ENCODE measurements at regions not wholly inside any gene's neighbourhood (a gene's known extent, or its start where the extent isn't known, plus 50 kb on each side); places are given as distances from the start of the nearest gene placed in this dataset.

DNA sequence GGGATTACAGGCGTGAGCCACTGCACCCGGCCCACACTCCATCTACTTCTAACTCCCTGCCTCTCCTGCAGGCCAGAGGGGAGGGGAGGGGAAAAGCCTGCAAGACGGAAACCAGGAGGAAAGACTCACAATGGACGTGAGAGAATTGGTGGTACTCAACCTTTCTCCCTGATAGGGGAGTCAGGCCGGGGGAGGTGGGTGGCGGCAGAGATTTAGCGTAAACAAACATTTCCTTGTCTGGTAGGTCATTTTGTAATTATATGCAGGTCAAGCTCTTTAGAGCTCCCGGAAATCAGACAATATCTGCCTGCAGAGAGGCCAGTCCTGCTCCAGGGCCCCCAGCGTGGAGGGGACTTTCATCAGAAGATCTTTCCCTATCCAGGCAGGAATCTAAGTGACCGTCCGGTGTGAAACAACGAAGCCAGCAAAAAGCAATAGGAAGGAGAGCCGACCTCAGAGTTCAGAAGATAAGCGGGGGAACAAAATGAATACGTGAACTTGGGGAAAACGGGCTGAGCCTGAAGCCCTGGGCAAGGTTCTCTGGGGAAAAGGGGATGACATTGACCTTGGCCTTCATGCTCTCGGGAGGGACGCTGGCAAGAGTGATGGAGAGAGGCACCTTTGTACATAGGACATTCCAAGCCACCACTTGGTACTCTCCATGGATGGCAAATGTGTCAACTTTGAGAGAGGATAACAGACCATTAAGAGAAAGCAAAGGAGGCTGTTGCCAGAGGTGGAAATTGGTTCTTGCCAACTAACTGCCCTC lies 62.3 kb downstream of the SPRING1 start:
- Histone ChIP-seq H3K27me3 (ENCODE audit: insufficient read depth) (no peaks in the 10 kb centered on the region), H3K4me2 (no peak overlapping the region), H3K4me3 (ENCODE audit: low read depth in 2 of 2, low read length in 1 of 2) (no peak overlapping the region), H2AFZ (ENCODE audit: low read depth) (no peak overlapping the region), H3K9me3 (no peaks in the 10 kb centered on the region), H3F3A (replicated peaks; ENCODE audit: insufficient read depth) (no peaks in the 10 kb centered on the region), H4K20me1 (ENCODE audit: insufficient read depth) (no peaks in the 10 kb centered on the region), H3K79me2 (ENCODE audit: insufficient read depth) (no peaks in the 10 kb centered on the region), H3K9me2 (no peaks in the 10 kb centered on the region), H3K9ac (no peak overlapping the region), H3K4me1 (ENCODE audit: control insufficient read depth in 1 of 2, insufficient read depth in 2 of 2, low read depth in 1 of 2, low read length in 1 of 2) (no peaks in the 10 kb centered on the region), H3K36me3 (replicated peaks in 1 of 2; ENCODE audit: control insufficient read depth in 1 of 2, insufficient read depth in 2 of 2, low read length in 1 of 2) (no peaks in the 10 kb centered on the region), H3K27ac (ENCODE audit: low read depth in 2 of 2, low read length in 1 of 2) (no peak overlapping the region)
- ChIA-PET POLR2A (no interaction called here), CTCF (no interaction called here)
- no peak for TF ChIP-seq MXI1 (IDR thresholded peaks at IDR 0.05; ENCODE audit: low read depth, low read length)
- no peak for TF ChIP-seq NRF1 (IDR thresholded peaks at IDR 0.05; ENCODE audit: low read depth, low read length)
- TF ChIP-seq, protein P1, sequence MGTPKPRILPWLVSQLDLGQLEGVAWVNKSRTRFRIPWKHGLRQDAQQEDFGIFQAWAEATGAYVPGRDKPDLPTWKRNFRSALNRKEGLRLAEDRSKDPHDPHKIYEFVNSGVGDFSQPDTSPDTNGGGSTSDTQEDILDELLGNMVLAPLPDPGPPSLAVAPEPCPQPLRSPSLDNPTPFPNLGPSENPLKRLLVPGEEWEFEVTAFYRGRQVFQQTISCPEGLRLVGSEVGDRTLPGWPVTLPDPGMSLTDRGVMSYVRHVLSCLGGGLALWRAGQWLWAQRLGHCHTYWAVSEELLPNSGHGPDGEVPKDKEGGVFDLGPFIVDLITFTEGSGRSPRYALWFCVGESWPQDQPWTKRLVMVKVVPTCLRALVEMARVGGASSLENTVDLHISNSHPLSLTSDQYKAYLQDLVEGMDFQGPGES (IDR thresholded peaks at IDR 0.05; ENCODE audit: low read depth, low read length) = no peak
- TF ChIP-seq NFIC (IDR thresholded peaks at IDR 0.05; ENCODE audit: borderline replicate concordance) = no peak
- no peak for TF ChIP-seq SIN3A (IDR thresholded peaks at IDR 0.05; ENCODE audit: borderline replicate concordance, low read depth, low read length)
- TF ChIP-seq FOSL2 (IDR thresholded peaks at IDR 0.05; ENCODE audit: borderline replicate concordance, low read depth) = no peak
- no peak for TF ChIP-seq MEF2A (IDR thresholded peaks at IDR 0.05; ENCODE audit: borderline replicate concordance, low read depth)
- no peak for TF ChIP-seq RFX5 (IDR thresholded peaks at IDR 0.05; ENCODE audit: low read length)
- no peak for TF ChIP-seq FOXM1 (IDR thresholded peaks at IDR 0.05; ENCODE audit: low read depth)
- TF ChIP-seq SMC3 (IDR thresholded peaks at IDR 0.05; ENCODE audit: low read depth, low read length) = no peak
- TF ChIP-seq, protein P2, sequence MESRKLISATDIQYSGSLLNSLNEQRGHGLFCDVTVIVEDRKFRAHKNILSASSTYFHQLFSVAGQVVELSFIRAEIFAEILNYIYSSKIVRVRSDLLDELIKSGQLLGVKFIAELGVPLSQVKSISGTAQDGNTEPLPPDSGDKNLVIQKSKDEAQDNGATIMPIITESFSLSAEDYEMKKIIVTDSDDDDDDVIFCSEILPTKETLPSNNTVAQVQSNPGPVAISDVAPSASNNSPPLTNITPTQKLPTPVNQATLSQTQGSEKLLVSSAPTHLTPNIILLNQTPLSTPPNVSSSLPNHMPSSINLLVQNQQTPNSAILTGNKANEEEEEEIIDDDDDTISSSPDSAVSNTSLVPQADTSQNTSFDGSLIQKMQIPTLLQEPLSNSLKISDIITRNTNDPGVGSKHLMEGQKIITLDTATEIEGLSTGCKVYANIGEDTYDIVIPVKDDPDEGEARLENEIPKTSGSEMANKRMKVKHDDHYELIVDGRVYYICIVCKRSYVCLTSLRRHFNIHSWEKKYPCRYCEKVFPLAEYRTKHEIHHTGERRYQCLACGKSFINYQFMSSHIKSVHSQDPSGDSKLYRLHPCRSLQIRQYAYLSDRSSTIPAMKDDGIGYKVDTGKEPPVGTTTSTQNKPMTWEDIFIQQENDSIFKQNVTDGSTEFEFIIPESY (IDR thresholded peaks at IDR 0.05; ENCODE audit: borderline replicate concordance, low read depth) = no peak
- no peak for TF ChIP-seq GABPA (IDR thresholded peaks at IDR 0.05; ENCODE audit: low read depth)
- no peak for TF ChIP-seq TAF1 (IDR thresholded peaks at IDR 0.05; ENCODE audit: borderline replicate concordance, low read depth, low read length)
- DNase-seq = no peak
- 94% methylated on average over 18 of the region's 18 CpGs for WGBS (ENCODE audit: low lambda C conversion rate)

DNA sequence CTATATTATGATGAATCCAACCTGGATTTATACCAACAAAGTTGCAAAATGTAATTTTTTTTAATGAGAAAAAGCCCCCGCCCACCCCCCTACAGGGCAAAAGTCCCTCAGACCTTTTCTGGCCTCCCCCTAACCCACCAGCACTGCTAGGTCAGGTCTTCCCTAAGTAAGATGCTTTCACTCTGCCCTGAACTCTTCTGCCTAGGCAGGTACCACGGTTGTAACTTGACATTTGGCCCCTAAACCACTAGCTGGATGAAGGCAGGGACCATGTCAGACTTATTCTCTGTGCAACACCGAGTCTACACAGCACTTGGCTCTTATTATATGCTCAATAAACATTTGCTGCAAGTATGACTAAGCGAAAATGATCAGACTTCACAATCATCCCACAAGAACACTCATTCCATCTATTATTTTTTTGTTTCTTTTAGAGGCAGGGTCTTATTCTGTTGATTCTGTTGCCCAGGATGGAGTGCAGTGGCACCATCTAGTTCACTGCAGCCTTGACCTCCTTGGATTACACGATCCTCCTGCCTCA lies 63.2 kb downstream of the SPRING1 start:
- no peaks in the 10 kb centered on the region for H3K79me2 ChIP-seq (ENCODE audit: insufficient read depth)
- H3K27me3 ChIP-seq (ENCODE audit: insufficient read depth) = no peaks in the 10 kb centered on the region
- no peaks in the 10 kb centered on the region for H3K9me2 ChIP-seq
- no peaks in the 10 kb centered on the region for H3K4me1 ChIP-seq (ENCODE audit: control insufficient read depth in 1 of 2, insufficient read depth in 2 of 2, low read depth in 1 of 2, low read length in 1 of 2)
- no peaks in the 10 kb centered on the region for H3F3A ChIP-seq (replicated peaks; ENCODE audit: insufficient read depth)
- ChIA-PET CTCF (interaction anchor here (0.8 kb wide), 1 partner anchor 13 kb away, joined by 3 read pairs; no protein-coding TSS in a partner anchor), POLR2A (no interaction called here)
- no peaks in the 10 kb centered on the region for H4K20me1 ChIP-seq (ENCODE audit: insufficient read depth)
- DNase-seq = no peak
- H3K4me3 ChIP-seq (ENCODE audit: low read depth in 2 of 2, low read length in 1 of 2) = no peak overlapping the region
- no peak overlapping the region for H3K9ac ChIP-seq
- no peaks in the 10 kb centered on the region for H3K9me3 ChIP-seq
- no peaks in the 10 kb centered on the region for H3K36me3 ChIP-seq (replicated peaks in 1 of 2; ENCODE audit: control insufficient read depth in 1 of 2, insufficient read depth in 2 of 2, low read length in 1 of 2)
- H3K4me2 ChIP-seq = no peak overlapping the region
- no peak overlapping the region for H3K27ac ChIP-seq (ENCODE audit: low read depth in 2 of 2, low read length in 1 of 2)
- WGBS (ENCODE audit: low lambda C conversion rate) = 66% methylated on average over 5 of the region's 5 CpGs
- no peak overlapping the region for H2AFZ ChIP-seq (ENCODE audit: low read depth)
- TF ChIP-seq YY1 (IDR thresholded peaks at IDR 0.05; ENCODE audit: low read depth) (no peak), POLR2AphosphoS5 (IDR thresholded peaks at IDR 0.05; ENCODE audit: low read depth, low read length) (no peak), MEF2A (IDR thresholded peaks at IDR 0.05; ENCODE audit: borderline replicate concordance, low read depth) (no peak), EP300 (IDR thresholded peaks at IDR 0.05; ENCODE audit: borderline replicate concordance in 1 of 2, low read depth in 1 of 2, low read length in 1 of 2) (no peak), TCF12 (IDR thresholded peaks at IDR 0.05) (no peak), TAF1 (IDR thresholded peaks at IDR 0.05; ENCODE audit: borderline replicate concordance, low read depth, low read length) (no peak), GATA2 (CRISPR knock-in tag; IDR thresholded peaks at IDR 0.05) (no peak), RCOR1 (IDR thresholded peaks at IDR 0.05; ENCODE audit: low read length) (no peak)
- TF ChIP-seq, protein P1 (IDR thresholded peaks at IDR 0.05; ENCODE audit: low read depth, low read length) = no peak
- TF ChIP-seq, protein P3, sequence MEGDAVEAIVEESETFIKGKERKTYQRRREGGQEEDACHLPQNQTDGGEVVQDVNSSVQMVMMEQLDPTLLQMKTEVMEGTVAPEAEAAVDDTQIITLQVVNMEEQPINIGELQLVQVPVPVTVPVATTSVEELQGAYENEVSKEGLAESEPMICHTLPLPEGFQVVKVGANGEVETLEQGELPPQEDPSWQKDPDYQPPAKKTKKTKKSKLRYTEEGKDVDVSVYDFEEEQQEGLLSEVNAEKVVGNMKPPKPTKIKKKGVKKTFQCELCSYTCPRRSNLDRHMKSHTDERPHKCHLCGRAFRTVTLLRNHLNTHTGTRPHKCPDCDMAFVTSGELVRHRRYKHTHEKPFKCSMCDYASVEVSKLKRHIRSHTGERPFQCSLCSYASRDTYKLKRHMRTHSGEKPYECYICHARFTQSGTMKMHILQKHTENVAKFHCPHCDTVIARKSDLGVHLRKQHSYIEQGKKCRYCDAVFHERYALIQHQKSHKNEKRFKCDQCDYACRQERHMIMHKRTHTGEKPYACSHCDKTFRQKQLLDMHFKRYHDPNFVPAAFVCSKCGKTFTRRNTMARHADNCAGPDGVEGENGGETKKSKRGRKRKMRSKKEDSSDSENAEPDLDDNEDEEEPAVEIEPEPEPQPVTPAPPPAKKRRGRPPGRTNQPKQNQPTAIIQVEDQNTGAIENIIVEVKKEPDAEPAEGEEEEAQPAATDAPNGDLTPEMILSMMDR (IDR thresholded peaks at IDR 0.05) = no peak
- TF ChIP-seq, protein P4, sequence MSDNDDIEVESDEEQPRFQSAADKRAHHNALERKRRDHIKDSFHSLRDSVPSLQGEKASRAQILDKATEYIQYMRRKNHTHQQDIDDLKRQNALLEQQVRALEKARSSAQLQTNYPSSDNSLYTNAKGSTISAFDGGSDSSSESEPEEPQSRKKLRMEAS (IDR thresholded peaks at IDR 0.05; ENCODE audit: low read depth) = no peak
